ENCODE measurements at regions not wholly inside any gene's neighbourhood (a gene's known extent, or its start where the extent isn't known, plus 50 kb on each side); places are given as distances from the start of the nearest gene placed in this dataset.

- TF ChIP-seq, protein P1, sequence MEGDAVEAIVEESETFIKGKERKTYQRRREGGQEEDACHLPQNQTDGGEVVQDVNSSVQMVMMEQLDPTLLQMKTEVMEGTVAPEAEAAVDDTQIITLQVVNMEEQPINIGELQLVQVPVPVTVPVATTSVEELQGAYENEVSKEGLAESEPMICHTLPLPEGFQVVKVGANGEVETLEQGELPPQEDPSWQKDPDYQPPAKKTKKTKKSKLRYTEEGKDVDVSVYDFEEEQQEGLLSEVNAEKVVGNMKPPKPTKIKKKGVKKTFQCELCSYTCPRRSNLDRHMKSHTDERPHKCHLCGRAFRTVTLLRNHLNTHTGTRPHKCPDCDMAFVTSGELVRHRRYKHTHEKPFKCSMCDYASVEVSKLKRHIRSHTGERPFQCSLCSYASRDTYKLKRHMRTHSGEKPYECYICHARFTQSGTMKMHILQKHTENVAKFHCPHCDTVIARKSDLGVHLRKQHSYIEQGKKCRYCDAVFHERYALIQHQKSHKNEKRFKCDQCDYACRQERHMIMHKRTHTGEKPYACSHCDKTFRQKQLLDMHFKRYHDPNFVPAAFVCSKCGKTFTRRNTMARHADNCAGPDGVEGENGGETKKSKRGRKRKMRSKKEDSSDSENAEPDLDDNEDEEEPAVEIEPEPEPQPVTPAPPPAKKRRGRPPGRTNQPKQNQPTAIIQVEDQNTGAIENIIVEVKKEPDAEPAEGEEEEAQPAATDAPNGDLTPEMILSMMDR (IDR thresholded peaks at IDR 0.05; ENCODE audit: low read length) = no peak
- no peak for TF ChIP-seq EZH2phosphoT487 (IDR thresholded peaks at IDR 0.05; ENCODE audit: low read length)
- TF ChIP-seq EZH2 (optimal IDR thresholded peaks at IDR 0.05; ENCODE audit: low read depth, low read length) = no peak
Observed at GRCh38 chr6:156449569-156449968, 327.6 kb upstream of the ARID1B start.
